GM21786 (cell line): ENCODE measurements at regions not wholly inside any gene's neighbourhood (a gene's known extent, or its start where the extent isn't known, plus 50 kb on each side); places are given as distances from the start of the nearest gene placed in this dataset.
"Not testable (repeated sequence)": the region's sequence is repeated elsewhere in the genome, so short reads cannot be mapped to it uniquely, and the experiment has no call there.

Experiments used
- ATAC-seq: cut with Tn5 transposase; IDR thresholded peaks from one replicate; pipeline ENCODE4 v1.9.1; 2021; ENCODE audit not compliant: unreplicated experiment

DNA sequence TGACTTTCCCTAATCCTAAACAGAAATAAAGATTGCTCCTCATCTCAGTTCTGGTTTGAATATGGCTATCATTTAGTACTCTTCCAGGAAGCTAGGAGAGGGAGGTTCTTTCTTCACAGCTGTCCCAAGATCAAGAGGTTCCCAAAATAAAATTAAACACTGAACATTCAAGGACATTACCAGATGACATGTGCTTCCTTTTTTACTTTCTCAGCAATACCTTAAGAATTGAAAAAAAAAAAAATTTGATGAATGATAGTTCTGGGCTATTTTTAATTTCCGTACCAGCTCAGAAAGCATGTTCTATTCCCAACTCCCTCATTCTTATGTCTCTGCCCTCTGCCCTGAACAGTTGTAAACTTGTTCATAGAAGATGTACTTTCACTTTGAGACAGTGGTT is 61.7 kb upstream of the MYL1 start:
- no peak for ATAC-seq

GRCh38 chr2:210370562-210370961 is 55.6 kb upstream of the MYL1 start:
- ATAC-seq = no peak

- ATAC-seq = peak; percentile 85
These were observed 51.7 kb upstream of the MYL1 start for GRCh38 chr2:210366675-210367080.

DNA sequence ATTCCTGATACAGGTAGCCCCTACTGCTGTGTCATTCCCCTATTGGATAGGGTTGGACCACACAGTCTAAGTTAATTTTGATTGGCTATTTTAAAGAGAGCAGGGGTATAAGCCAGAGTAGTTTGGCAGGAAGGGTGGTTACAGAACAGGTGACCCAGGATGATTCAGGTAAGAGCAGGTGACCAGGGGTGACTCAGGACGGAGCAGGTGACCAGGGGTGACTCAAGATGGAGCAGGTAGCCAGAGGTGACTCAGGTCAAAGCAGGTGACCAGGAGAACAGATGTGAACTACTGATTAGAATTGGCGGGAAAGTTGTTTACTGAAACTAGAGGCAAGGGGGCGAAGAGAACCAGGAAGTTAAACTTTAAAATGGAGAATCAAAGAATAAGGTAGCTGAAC is 50.5 kb upstream of the MYL1 start:
- not testable (repeated sequence) for ATAC-seq
